ENCODE measurements at regions not wholly inside any gene's neighbourhood (a gene's known extent, or its start where the extent isn't known, plus 50 kb on each side); places are given as distances from the start of the nearest gene placed in this dataset.
"Not testable (repeated sequence)": the region's sequence is repeated elsewhere in the genome, so short reads cannot be mapped to it uniquely, and the experiment has no call there.

GRCh38 chr15:84151205-84151931 is 84.2 kb upstream of the GOLGA6L4 start:
- Histone ChIP-seq H3K9me2 (no peaks in the 10 kb centered on the region), H2AFZ (ENCODE audit: low read depth) (no peak overlapping the region), H3K4me3 (ENCODE audit: low read depth in 2 of 2, low read length in 1 of 2) (no peak overlapping the region), H3K27me3 (ENCODE audit: insufficient read depth) (no peaks in the 10 kb centered on the region), H3K27ac (ENCODE audit: low read depth in 2 of 2, low read length in 1 of 2) (no peak overlapping the region), H3K9ac (no peak overlapping the region), H3K4me1 (ENCODE audit: control insufficient read depth in 1 of 2, insufficient read depth in 2 of 2, low read depth in 1 of 2, low read length in 1 of 2) (peaks cover 0 to 5% of the 10 kb centered on the region in 2 experiments; a peak in 1 of 4 replicates), H3K4me2 (no peak overlapping the region), H3K36me3 (replicated peaks in 1 of 2; ENCODE audit: control insufficient read depth in 1 of 2, insufficient read depth in 2 of 2, low read length in 1 of 2) (no peaks in the 10 kb centered on the region), H4K20me1 (ENCODE audit: insufficient read depth) (no peaks in the 10 kb centered on the region), H3K79me2 (ENCODE audit: insufficient read depth) (no peaks in the 10 kb centered on the region), H3F3A (replicated peaks; ENCODE audit: insufficient read depth) (no peaks in the 10 kb centered on the region), H3K9me3 (no peaks in the 10 kb centered on the region)
- WGBS (ENCODE audit: low lambda C conversion rate), result 96% methylated on average over 8 of the region's 11 CpGs
- no peak for DNase-seq
- no peak for TF ChIP-seq JUND (IDR thresholded peaks at IDR 0.05)
- POLR2A ChIA-PET, result no interaction called here
- CTCF ChIA-PET, result no interaction called here

DNA sequence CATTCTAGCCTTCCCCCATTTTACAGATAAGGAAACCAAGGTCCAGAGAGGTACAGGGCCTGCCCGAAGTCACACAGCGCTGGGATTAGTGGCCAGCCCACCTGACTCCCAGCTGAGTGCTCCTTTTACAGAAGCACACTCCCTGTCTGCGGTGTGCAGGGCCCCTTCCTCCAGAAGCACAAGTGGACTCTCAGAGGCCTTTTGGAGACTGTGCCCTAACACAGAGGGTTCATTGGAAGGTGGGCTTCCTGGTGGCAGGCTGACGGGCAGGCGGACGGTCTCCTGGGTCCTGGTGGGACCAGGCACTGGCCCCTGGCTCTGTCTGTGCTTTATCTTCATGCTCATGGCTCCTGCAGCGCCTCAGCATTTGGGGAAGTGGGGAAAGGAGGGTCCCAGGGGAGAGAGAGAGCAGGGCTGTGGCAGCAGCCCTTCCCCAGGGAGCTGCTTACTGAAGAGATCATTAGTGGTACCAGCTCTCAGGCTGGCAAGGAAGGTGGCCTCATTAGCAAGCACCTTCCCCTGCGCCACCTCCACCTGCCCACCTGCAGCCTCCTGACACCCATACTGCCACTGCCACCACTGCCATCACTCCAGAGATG is 83.1 kb upstream of the GOLGA6L4 start:
- CTCF ChIA-PET; H3K27me3 ChIP-seq (ENCODE audit: insufficient read depth): not testable (repeated sequence)

DNA sequence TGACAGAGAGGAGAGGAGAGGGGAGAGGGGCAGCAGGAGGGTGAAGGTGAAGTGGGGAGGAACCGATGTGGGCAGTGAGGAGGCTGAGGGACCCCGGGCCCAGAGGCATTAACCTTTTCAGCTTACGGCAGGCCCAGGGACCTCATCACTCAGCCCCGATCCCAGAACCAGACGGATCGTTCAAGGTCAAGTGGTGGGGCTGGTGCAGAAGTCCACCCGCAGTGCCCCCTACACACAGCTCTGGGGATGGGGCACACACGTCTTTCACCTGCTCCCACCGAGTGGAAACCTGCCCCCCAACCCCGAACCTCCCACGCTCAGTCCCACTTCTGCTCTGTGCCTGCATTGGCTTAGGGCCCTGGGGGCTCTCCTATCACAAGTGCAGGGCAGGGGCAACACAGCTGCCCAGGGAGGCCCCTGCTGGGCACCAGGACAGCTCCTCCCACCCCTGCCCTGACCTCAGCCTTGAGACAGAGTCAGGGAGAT is 81.9 kb upstream of the GOLGA6L4 start:
- H4K20me1 ChIP-seq (ENCODE audit: insufficient read depth); H3K27me3 ChIP-seq (ENCODE audit: insufficient read depth); H2AFZ ChIP-seq (ENCODE audit: low read depth); H3K79me2 ChIP-seq (ENCODE audit: insufficient read depth); H3F3A ChIP-seq (replicated peaks; ENCODE audit: insufficient read depth); H3K9me2 ChIP-seq; H3K27ac ChIP-seq (ENCODE audit: low read depth in 2 of 2, low read length in 1 of 2); DNase-seq; H3K4me3 ChIP-seq (ENCODE audit: low read depth in 2 of 2, low read length in 1 of 2); H3K36me3 ChIP-seq (replicated peaks in 1 of 2; ENCODE audit: control insufficient read depth in 1 of 2, insufficient read depth in 2 of 2, low read length in 1 of 2); H3K9me3 ChIP-seq; H3K4me2 ChIP-seq; POLR2A ChIA-PET; CTCF ChIA-PET; H3K4me1 ChIP-seq (ENCODE audit: control insufficient read depth in 1 of 2, insufficient read depth in 2 of 2, low read depth in 1 of 2, low read length in 1 of 2); H3K9ac ChIP-seq: not testable (repeated sequence)
- WGBS (ENCODE audit: low lambda C conversion rate), result 83% methylated on average over 11 of the region's 11 CpGs

More for the DNA sequence above, 83.1 kb upstream of the GOLGA6L4 start:
- H3K27ac ChIP-seq (ENCODE audit: low read depth in 2 of 2, low read length in 1 of 2); H3K9ac ChIP-seq; H4K20me1 ChIP-seq (ENCODE audit: insufficient read depth); H3K4me1 ChIP-seq (ENCODE audit: control insufficient read depth in 1 of 2, insufficient read depth in 2 of 2, low read depth in 1 of 2, low read length in 1 of 2); DNase-seq; H3K79me2 ChIP-seq (ENCODE audit: insufficient read depth); H3F3A ChIP-seq (replicated peaks; ENCODE audit: insufficient read depth); H2AFZ ChIP-seq (ENCODE audit: low read depth); H3K36me3 ChIP-seq (replicated peaks in 1 of 2; ENCODE audit: control insufficient read depth in 1 of 2, insufficient read depth in 2 of 2, low read length in 1 of 2); H3K4me3 ChIP-seq (ENCODE audit: low read depth in 2 of 2, low read length in 1 of 2); POLR2A ChIA-PET; H3K9me3 ChIP-seq; H3K9me2 ChIP-seq; H3K4me2 ChIP-seq: not testable (repeated sequence)
- WGBS (ENCODE audit: low lambda C conversion rate), result 86% methylated on average over 5 of the region's 8 CpGs

GRCh38 chr15:84154314-84154713 is 81.3 kb upstream of the GOLGA6L4 start:
- H3K4me1 ChIP-seq (ENCODE audit: control insufficient read depth in 1 of 2, insufficient read depth in 2 of 2, low read depth in 1 of 2, low read length in 1 of 2); H3K9me3 ChIP-seq; H3K4me2 ChIP-seq; CTCF ChIA-PET; H2AFZ ChIP-seq (ENCODE audit: low read depth); H3K36me3 ChIP-seq (replicated peaks in 1 of 2; ENCODE audit: control insufficient read depth in 1 of 2, insufficient read depth in 2 of 2, low read length in 1 of 2); H3K79me2 ChIP-seq (ENCODE audit: insufficient read depth); H3F3A ChIP-seq (replicated peaks; ENCODE audit: insufficient read depth); POLR2A ChIA-PET; H3K9ac ChIP-seq; H3K27ac ChIP-seq (ENCODE audit: low read depth in 2 of 2, low read length in 1 of 2); DNase-seq; H3K9me2 ChIP-seq; H3K4me3 ChIP-seq (ENCODE audit: low read depth in 2 of 2, low read length in 1 of 2); H3K27me3 ChIP-seq (ENCODE audit: insufficient read depth); H4K20me1 ChIP-seq (ENCODE audit: insufficient read depth): not testable (repeated sequence)
- WGBS (ENCODE audit: low lambda C conversion rate), result 81% methylated on average over 7 of the region's 8 CpGs

GRCh38 chr15:84154787-84155186 is 80.8 kb upstream of the GOLGA6L4 start:
- H3F3A ChIP-seq (replicated peaks; ENCODE audit: insufficient read depth); DNase-seq; H4K20me1 ChIP-seq (ENCODE audit: insufficient read depth); H3K9me2 ChIP-seq; H2AFZ ChIP-seq (ENCODE audit: low read depth); H3K27ac ChIP-seq (ENCODE audit: low read depth in 2 of 2, low read length in 1 of 2); H3K36me3 ChIP-seq (replicated peaks in 1 of 2; ENCODE audit: control insufficient read depth in 1 of 2, insufficient read depth in 2 of 2, low read length in 1 of 2); CTCF ChIA-PET; POLR2A ChIA-PET; H3K4me3 ChIP-seq (ENCODE audit: low read depth in 2 of 2, low read length in 1 of 2); H3K9ac ChIP-seq; H3K27me3 ChIP-seq (ENCODE audit: insufficient read depth); H3K4me2 ChIP-seq; H3K4me1 ChIP-seq (ENCODE audit: control insufficient read depth in 1 of 2, insufficient read depth in 2 of 2, low read depth in 1 of 2, low read length in 1 of 2); H3K79me2 ChIP-seq (ENCODE audit: insufficient read depth); H3K9me3 ChIP-seq: not testable (repeated sequence)
- 86% methylated on average over 6 of the region's 9 CpGs for WGBS (ENCODE audit: low lambda C conversion rate)

DNA sequence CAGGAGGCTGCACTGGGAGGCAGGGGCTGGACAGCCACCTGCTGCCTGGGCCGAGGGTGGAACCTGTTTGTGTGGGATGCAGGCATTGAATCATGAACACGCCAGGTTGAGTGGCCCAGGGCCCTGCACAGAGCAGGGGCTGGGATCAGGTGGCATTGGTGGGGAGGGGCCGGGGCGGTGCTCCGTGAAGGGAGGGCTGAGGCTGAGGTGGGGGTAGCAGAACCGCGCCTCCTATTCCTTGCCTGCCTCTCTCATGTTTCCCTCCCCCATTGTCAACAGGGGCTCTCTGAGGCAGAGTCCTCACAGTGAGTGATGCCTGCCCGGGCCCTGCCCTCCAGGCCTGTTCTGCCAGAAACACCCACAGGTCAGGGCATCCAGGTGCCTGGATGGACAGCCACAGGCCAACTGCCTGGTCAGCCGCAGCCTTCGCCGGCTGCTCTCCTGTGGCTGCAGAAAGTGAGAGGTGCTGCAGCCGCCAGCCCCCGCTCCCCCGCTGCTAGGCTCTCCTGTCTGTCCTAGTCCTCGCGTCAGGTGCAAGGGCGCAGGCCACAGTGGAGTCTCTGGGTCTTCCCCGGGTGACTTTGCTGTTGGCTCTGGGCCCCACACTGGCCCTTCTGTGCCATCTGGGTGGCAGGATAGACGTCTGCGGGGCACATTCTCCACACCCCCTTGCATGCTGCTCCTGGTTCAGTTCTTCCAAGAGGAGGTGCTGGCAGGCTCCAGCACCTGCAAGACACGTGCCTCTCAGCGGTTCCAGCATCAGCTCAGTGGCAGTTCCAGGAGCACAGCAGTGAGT is 79.6 kb upstream of the GOLGA6L4 start:
- H3K27me3 ChIP-seq (ENCODE audit: insufficient read depth); H3K4me2 ChIP-seq; H3K9ac ChIP-seq; H3K4me3 ChIP-seq (ENCODE audit: low read depth in 2 of 2, low read length in 1 of 2); POLR2A ChIA-PET; H4K20me1 ChIP-seq (ENCODE audit: insufficient read depth); H2AFZ ChIP-seq (ENCODE audit: low read depth); H3F3A ChIP-seq (replicated peaks; ENCODE audit: insufficient read depth); H3K36me3 ChIP-seq (replicated peaks in 1 of 2; ENCODE audit: control insufficient read depth in 1 of 2, insufficient read depth in 2 of 2, low read length in 1 of 2); CTCF ChIA-PET; H3K27ac ChIP-seq (ENCODE audit: low read depth in 2 of 2, low read length in 1 of 2); H3K9me2 ChIP-seq; H3K79me2 ChIP-seq (ENCODE audit: insufficient read depth); H3K4me1 ChIP-seq (ENCODE audit: control insufficient read depth in 1 of 2, insufficient read depth in 2 of 2, low read depth in 1 of 2, low read length in 1 of 2); DNase-seq; H3K9me3 ChIP-seq: not testable (repeated sequence)
- 96% methylated on average over 9 of the region's 22 CpGs for WGBS (ENCODE audit: low lambda C conversion rate)
